T-helper 1 cell (primary cell): ENCODE measurements at regions not wholly inside any gene's neighbourhood (a gene's known extent, or its start where the extent isn't known, plus 50 kb on each side); places are given as distances from the start of the nearest gene placed in this dataset.
"Not testable (repeated sequence)": the region's sequence is repeated elsewhere in the genome, so short reads cannot be mapped to it uniquely, and the experiment has no call there.

Experiments
- DNase-seq, 5 donors: peaks; one replicate each; pipeline ENCODE4 v3.0.0-alpha.2; 2012 to 2020

DNA sequence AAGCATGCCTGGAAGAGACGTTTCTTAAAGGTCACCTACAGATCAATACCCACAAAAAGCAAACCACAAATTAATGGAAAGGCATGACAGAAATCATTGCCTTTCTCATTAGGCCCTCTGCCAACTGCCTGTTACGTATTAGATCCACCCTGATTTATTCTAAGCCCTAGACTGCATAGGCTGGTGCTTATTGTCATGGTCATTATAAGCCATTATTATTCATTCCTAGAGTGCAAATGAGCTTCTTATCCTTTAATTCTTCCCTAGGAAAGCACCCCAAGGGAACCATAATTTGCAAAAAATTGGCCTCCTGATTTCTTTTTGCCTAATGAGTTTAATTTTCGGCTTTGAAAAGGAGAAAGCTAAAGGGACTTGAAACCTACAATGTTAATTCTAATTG is 184.2 kb upstream of the GPRIN3 start:
- no peak for DNase-seq

DNA sequence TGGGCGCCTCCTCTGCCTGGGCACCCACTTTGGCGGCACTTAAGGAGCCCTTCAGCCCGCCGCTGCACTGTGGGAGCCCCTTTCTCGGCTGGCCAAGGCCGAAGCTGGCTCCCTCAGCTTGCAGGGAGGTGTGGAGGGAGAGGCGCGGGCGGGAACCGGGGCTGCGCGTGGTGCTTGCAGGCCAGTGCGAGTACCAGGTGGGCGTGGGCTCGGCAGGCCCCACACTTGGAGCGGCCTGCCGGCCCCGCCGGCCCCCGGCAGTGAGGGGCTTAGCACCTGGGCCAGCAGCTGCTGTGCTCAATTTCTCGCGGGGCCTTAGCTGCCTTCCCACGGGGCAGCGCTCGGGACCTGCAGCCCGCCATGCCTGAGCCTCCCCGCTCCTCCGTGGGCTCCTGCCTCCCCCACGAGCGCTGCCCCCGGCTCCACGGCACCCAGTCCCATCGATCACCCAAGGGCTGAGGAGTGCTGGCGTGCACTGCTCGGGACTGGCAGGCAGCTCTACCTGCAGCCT is 182.4 kb upstream of the GPRIN3 start:
- DNase-seq, result not testable (repeated sequence)

DNA sequence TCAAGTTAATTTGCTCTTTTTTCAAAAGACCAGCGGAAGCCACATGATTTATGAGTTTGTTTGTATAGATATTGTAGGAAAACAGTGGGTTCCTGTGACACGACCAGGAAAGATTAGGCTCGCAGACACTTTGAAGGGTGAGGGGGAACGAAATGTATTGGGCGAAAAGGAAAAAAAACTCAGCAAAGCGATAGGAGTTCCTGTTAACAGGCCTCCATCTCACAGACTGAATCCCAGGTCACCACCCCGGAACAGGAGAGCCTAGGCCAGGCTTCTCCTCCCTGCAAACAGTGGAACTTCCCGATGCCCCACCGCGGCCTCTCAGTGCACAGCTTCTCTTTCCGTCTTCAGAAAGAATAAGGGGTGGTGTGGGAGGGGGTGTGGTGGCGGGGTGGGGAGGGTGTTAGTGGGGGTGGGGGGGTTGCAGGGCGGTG is 181.8 kb upstream of the GPRIN3 start:
- no peak for DNase-seq

DNA sequence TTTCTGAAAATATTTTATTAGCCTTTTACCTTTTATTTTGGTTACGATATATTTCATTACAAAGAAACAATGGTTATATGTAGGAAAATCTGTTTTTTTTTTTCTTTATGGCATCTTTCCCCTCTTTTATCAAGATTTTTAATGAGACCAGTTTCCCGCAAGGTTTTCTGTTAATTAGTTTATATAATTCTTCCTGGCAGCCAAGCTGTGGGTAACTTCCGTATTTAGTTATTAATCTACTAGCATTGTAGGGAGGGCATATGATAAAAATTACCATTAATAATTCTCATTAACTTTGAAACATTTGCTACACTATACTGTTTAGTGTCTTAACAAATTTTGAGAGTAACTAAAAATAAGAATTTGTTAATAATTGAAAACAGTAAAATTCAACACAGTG is 181.1 kb upstream of the GPRIN3 start:
- no peak for DNase-seq

DNA sequence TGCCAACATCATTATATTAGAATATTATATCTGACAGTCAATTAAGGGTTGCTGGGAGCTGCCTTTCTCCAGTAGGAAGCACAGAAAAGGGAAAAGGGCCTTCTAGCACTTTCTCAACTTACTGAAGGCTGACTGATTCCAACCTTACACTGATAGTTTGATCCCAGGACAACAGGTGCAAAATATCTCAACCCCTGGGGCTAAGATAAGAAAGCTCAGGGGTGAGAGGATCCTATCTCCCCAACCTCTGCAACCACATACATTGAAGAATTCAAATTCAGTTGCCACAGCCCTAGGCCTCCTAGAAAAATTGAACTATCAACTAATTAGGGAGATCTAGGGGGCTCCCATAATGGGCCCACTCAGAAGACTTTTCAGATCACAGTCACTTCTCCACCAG is 179.1 kb upstream of the GPRIN3 start:
- no peak for DNase-seq

DNA sequence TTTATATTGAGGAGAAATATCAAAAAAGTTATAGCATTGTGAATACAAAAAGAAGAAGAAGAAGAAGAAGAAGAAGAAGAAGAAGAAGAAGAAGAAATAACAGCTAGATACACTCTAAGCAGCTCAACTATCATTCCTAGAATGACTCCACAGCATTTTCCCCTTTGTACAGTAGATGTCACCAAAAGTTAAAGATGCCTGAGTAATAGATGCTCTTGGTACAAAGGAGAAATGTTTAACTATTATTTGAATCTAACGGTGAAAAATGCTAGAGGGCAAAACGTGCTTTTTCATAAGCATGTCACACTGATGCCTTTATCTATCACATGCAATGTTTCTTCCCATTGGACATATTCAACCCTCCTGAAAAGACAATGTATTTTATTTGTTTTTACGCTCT is 178.4 kb upstream of the GPRIN3 start:
- DNase-seq, result no peak

DNA sequence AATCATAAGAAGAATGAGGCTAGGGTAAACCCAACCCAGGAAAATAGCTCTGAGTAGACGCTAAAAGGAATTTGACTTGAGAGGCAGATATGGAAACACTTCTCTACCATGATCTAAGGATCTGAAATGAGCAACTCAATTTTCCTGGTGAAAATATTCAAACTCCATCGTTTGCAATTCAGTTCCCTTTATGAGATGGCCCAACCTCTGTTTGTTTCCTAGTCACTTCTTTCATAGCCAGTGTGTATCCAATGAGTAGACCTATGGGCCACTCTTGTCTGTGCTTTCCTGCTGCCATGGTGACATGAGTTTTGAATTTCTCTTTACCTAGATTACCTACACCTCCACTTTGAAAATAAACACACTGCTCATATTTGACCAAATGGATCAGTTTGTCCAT is 176.2 kb upstream of the GPRIN3 start:
- DNase-seq, result no peak

DNA sequence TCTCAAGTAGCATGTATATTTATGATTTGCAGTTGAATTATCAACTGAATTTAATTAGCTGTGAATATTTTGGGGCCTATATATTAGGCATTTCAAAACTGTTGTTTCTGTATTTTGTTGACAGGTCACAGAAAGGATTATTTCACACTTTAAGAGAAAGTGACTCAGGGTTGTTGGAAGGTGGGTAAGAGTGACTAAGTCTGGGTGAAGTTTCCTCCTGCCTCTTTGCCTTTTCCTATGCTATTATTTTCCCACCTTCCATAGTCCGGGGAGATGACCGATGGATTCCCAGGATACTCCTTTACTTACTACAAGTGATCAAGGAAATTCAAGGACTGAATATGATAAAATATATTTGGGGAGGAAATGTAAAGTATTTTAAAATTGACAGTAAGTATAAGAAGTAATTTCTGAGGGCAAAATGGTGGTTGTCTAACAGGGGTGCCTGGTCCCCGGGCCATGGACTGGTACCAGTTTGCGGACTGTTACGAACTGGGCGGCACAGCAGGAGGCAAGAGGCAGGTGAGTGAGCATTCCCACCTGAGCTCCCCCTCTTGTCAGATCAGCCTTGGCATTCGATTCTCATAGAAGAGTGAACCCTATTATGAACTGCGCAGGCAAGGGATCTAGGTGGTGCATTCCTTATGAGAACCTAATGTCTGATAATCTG is 175.5 kb upstream of the GPRIN3 start:
- DNase-seq, result no peak

DNA sequence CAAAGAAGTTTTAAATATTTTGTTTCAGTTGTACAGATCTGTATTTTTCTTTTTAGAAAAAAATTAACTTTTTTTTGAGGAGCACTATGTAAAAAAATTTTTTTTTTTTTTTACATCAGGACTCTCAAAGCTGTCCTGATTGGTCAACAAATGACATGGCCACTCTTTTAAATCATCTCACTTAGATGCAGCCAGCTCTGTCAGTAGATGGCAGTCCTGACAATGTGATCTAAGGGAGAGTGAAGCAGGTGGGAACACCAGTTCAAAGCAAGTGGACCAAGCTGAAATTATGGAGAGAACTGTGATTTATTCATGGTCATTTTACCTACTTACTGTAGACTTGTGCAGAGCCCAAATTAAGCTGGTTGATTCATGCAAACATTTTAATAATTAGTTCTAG is 174.7 kb upstream of the GPRIN3 start:
- DNase-seq, result peak in 1 of 5 donors; percentile 13

DNA sequence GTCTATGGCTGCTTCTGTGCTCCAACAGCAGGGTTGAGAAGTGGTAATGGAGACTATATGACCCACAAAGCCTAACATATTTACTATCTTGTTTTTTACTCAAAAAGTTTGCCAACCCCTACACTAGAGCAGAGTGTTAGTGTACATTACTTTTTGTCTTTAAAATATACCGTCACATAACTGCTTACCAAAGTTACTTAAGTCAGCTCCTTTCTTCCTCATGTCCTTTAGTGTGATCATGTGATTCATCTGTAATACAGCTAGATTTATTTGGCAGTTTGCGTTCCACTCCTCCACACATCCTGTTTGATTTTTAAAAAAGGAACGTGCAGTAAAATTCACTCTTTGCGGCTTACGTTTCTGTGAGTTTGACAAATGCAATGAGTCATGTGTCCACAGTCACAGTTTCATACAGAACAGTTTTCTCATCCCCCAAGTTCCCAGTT is 162.4 kb upstream of the GPRIN3 start:
- DNase-seq, result peak in 1 of 5 donors; percentile 82

DNA sequence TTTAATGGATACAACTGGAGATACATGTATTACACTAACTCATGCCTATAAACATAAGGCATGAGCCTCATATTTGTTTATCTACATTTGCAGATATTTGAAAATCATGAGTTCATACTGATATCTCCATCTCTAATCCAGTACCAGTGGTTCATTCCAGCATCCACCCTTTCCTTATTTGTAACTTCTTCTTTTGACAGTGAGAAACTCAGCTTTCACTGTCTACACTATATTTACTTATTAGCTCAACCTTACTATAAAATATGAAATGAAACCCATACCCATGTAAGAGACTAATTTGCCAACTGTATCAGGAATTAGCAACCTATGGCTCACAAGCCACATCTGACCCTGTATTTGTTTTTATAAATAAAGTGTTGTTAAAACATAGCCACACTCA is 161.9 kb upstream of the GPRIN3 start:
- no peak for DNase-seq

DNA sequence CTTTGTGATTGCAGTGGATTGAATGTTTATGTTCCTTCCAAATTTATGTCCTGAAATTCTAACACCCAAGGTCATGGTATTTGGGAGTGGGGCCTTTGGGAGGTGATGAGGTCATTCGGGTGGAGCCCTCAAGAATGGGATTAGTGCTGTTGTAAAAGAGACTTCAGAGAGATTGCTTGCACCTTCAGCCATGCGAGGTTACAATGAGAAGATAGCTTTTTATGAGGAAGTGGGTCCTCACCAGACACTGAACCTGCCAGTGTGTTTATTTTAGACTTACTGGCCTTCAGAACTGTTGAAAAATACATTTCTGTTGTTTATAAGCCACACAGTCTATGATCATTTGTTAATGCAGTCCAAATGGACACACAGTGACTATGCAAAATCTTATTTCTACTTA is 161.0 kb upstream of the GPRIN3 start:
- DNase-seq, result no peak

DNA sequence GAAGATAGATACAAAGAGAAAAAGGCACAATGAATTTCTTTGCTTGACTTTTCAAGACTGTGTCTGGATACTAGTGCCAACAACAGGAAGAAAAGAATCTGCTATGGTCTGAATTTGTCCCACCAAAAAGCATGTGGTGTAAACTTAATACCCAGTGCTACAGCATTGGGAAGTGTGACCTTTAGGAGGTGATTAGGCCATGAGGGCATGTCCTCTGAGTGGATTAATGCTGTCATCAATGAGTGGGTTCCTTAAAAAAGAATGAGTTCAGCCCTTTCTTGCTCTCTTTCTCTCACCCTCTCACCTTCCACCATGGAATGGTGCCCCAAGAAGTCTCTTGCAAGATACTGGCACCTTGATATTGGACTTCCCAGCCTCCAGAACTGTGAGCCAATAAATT is 155.7 kb upstream of the GPRIN3 start:
- DNase-seq, result no peak

DNA sequence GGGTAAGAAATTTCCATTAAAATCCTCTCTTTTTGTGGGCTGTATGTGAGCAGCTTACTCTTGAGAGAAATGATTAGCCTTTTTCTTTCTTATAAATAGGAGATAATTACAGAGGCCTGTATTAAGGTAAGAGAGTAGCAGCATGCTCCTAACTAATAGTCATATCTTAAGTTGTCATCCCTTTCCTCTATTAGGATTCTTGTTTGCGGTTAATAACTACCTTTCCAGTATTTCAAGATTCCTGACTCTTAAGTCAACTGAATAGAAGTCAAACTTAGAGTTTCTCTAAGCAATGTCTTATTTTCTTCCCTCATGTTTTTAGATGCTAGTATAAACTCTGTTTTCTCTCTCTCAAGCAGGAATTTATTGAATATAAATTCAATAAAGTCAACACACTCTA is 139.9 kb upstream of the GPRIN3 start:
- no peak for DNase-seq

DNA sequence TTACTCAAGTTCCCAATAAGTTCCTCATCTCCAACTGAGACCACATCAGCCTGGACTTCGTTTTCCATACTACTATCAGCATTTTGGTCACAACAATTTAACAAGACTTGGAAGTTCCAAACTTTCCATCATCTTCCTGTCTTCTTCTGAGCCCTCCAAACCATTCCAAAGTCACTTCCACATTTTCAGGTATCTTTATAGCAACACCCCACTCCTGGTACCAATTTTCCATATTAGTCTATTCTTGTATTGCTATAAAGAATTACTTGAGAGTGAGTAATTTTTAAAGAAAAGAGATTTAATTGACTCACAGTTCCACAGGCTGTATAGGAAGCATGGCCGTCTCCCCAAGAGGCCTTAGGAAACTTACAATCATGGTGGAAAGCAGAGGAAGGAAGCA is 138.6 kb upstream of the GPRIN3 start:
- DNase-seq, result no peak

DNA sequence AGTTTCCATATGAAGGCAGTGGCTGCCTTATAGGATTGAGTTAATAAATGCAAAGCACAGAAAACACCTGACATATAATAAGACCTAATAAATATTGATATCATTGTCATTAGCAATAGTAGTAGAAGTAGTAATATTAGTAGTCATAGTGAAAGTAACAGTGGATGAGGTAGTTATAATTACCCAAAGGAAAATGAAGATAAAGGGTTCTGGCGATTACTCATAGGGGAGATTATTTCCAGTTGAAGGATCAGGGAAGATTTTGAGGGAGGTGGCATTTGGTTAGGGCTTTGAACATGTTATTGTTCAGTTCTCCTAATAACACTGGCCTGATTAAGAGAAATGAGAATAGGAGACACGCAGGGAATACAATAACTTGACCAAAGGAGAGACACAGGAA is 131.9 kb upstream of the GPRIN3 start:
- DNase-seq, result no peak

DNA sequence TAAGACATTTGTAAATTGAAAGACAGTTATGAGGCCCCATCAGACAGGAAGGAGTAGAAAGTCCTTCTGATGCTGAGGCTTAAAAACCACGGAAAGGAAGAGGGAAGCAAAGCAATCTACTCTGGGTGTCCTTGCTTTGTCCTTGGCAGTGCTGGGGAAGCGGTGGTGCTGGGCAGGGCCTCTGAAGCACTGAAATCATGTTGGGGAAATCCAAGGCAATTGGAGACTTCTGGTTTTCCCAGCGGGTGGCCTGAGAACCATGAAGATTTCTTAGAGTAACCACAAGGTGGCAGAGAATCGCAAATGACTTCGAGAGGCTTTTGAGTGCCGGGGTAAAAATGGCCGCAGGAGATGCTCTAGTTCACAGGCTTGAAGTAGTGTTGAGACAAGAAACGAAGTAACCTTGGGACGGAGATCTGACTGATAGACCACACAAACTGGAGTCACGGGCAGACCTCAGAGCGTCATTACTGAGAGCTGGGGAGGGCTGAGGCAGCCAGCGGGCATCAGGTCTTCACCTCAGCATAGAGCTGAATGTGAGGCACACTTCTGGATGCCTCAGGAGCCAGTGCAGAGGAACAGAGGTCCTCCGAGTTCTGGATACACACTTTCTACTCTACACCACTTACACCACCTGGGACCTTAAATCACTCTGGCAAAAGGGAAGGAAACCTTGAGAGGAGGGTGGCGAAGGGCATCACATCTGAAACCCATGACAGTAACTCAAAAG is 130.7 kb upstream of the GPRIN3 start:
- peak in 4 of 5 donors; percentile 16 to 56 (median 32) for DNase-seq

DNA sequence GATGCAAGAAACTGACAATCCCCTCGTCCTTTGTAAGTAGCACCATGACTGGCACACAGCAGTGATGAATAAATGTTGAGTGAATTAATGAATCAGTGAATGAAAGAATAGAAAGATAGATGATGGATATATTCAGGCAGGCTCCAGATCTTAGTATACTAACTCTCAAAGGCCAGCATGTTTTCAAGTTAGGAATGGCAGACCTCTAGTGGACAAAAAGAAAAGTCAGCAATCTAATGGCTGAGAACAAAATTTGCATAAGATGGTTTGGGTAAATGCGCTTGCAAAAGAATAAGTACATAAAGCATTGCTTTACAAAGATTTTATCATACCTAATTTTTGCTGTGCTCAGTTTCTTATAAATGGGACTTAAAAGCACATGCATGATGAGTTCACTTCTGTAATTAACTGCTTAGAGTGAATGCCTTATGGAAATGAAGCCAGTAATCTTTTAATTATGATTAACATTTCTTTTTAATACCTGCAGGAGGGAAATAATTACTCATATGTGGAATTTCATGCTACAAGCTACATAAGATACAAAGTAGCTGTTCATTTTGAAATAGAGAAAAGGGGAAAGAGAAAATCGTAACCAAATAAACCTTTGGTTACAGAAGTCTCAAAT is 126.9 kb upstream of the GPRIN3 start:
- DNase-seq, result peak in 1 of 5 donors; percentile 62

DNA sequence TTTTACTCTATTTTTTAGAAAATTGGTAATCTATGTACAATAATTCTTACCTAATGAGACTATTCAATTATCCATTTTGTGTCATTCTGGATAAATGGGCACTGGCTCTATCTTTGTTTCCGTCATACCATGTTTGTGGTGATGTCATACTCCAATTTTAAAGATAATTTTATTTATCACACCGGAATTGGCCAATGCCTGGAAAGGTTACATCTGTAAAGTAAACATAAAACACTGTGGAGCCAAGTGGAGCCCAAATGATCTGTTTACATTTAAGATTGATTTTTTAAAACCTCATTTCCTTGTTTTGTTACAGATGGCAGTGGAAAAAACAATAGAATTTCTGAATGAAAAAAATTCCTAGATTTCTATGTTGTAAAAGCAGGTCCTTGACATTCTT is 120.2 kb upstream of the GPRIN3 start:
- DNase-seq, result no peak

DNA sequence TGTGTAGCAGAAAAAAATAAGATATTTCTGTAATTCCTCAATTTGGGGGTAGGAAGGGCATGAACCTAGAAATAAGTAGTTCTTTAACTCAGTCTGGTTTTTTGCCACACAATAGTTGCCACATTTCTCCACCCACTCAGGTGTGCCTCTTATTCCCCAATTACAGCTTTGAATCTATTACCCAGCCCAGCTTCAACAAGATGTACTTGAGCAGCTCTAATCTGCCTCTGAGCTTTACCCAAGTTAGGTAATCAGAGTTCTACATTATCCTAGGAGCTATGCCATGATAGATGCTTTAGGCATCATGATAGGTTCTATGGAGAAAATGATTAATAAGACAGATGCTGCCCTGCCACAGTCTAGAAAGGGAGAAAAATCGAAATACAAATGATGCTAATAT is 117.4 kb upstream of the GPRIN3 start:
- no peak for DNase-seq

DNA sequence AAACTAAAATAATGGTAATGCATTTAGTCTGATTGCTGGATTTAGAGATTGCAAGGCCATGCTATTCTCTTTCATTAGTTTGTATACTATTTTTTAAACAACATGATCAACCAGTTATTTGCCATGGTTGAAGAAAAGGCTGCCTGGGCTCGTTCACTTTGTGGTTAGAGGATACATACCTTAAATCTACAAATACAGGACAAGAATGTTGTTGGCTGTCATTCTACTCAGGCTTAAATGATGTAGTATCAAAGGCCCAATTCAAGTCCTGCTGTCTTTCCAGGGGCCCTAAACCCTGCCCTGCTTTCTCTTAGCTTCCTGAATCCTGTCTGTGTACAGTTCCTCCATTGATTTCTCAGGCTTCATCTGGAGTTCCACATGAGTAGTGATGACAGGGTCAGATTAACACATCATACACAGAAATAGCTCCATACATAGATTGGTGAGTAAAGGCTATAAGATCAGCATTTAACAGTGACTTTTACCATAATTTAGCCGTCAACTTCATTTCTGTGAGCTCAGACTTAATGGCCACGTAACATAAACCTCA is 114.9 kb upstream of the GPRIN3 start:
- no peak for DNase-seq

DNA sequence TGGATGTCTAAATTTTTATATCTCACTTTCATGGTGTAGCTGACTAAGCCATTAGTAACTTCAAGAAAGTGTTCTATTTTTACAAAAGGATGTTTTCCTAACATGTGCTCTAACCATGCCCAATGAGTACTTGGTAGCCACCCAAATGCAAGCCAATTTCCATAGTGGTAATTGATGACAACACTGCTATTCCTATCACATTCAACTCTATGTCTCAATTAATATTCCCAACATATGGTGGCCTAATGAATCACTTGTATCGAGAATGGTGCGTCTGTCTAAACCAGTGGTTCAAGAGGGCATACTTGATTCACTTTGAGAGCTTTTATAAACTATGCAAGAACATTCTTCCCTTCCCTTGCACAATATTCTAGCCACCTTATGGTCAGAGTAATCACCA is 112.9 kb upstream of the GPRIN3 start:
- no peak for DNase-seq

DNA sequence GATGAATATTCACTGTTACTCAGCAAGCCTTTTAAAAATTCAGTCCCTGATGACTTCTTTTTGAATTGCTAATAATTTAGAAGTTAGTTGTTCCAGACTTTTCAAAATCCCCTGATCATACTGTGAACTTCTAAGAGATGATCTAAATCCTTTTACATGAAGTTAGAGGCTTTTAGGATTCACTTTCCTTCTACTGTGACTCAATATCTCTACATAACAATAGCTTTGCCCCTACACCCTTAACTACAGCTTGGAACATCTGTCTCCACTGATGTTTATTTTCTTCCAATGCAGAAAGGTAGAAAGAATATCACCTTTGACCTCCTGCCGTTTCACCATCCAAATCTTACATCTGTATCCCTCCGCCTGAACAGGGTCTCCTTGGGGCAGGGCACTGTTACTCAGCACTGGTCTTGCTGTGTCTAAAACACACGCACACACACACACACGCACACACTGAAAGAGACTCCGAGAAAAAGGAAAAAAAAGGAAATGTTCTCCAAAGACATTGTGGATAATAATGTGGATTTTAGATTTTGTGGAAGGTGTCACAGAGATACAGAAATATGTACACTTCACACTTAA is 111.6 kb upstream of the GPRIN3 start:
- no peak for DNase-seq
